ENCODE measurements at regions not wholly inside any gene's neighbourhood (a gene's known extent, or its start where the extent isn't known, plus 50 kb on each side); places are given as distances from the start of the nearest gene placed in this dataset.
"Not testable (repeated sequence)": the region's sequence is repeated elsewhere in the genome, so short reads cannot be mapped to it uniquely, and the experiment has no call there.

DNA sequence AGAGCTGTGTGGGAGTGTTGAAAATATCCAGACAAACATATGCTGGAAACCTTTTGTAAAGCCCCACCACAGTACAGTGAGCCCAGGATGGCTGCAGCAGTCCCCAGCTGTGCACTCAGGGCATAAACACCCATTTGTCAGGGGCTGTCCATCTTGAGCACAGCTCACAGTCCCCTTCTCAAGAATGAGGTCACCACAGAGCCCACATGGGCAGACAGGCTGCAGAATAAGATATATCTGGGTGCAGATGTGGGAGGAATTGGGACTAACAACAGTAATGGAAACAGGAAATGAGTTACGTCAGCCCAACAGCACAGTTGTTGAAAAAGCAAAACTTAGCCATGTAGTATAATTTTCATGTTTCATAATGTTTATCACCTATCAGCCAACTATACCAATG lies 219.6 kb downstream of the ETAA1 start:
- Histone ChIP-seq H3K27ac (no peak overlapping the region), H3K9me3 (no peaks in the 10 kb centered on the region), H3K36me3 (no peaks in the 10 kb centered on the region), H3K4me1 (peaks cover 0 to 6% (median 0%) of the 10 kb centered on the region in 4 donors), H3K4me3 (no peak overlapping the region), H3K27me3 (no peaks in the 10 kb centered on the region)
- 32 to 50% methylated on average over 1 of the region's 1 CpG for WGBS, 2 donors (ENCODE audit: low coverage in 1 of 2)
- TF ChIP-seq POLR2A (IDR thresholded peaks at IDR 0.05) (no peak), EP300 (IDR thresholded peaks at IDR 0.05; ENCODE audit: low read depth) (no peak)
- in situ Hi-C loops (cut with MboI; ENCODE audit: low pct_ligation_motif_present in 1 of 4, low pct_unique_long_range_greater_than_20kb in 1 of 4, low sequenced_read_pairs in 3 of 4) (no loop called here), intact Hi-C loops (cut with DNase I; ENCODE audit: low total_unique reads) (no loop called here)
- no peak for DNase-seq

DNA sequence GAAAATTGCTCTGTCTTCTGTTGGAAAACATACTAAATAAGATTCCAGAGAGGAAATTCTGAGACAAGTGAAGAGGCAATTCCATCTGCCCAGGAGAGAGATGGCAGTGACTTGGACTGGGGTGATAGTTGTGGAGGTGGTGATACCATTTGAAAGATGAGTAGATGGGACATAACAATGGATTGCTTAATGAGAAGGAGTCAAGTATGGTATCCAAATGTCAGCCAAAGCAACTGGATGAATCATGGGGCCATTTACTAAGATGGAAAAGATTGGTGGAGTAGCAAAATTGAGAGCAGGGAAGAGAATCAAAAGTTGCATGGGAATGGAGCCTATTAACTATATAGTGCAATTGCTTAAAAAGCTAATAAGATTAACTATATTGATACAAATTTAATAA lies 222.1 kb downstream of the ETAA1 start:
- Histone ChIP-seq H3K27ac (no peak overlapping the region), H3K9me3 (no peaks in the 10 kb centered on the region), H3K36me3 (no peaks in the 10 kb centered on the region), H3K4me1 (peaks cover 0 to 6% (median 0%) of the 10 kb centered on the region in 4 donors), H3K27me3 (no peaks in the 10 kb centered on the region), H3K4me3 (no peak overlapping the region)
- no peak for TF ChIP-seq EP300 (IDR thresholded peaks at IDR 0.05; ENCODE audit: low read depth)
- no peak for DNase-seq
- in situ Hi-C loops (cut with MboI; ENCODE audit: low pct_ligation_motif_present in 1 of 4, low pct_unique_long_range_greater_than_20kb in 1 of 4, low sequenced_read_pairs in 3 of 4) = no loop called here
- intact Hi-C loops (cut with DNase I; ENCODE audit: low total_unique reads) = no loop called here

DNA sequence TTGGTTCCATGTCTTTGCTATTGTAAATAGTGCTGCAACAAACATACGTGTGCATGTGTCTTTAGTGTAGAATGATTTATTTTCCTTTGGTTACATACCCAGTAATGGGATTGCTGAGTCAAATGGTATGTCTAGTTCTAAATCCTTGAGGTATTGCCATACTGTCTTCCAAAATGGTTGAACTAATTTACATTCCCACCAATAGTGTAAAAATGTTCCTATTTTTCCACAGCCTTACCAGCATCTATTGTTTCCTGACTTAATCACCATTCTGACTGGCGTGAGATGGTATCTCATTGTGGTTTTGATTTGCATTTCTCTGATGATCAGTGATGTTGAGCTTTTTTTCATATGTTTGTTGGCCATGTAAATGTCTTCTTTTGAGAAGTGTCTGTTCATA lies 226.6 kb downstream of the ETAA1 start:
- H3K4me3 ChIP-seq; H3K27me3 ChIP-seq; H3K9me3 ChIP-seq; H3K36me3 ChIP-seq; intact Hi-C loops (cut with DNase I; ENCODE audit: low total_unique reads); in situ Hi-C loops (cut with MboI; ENCODE audit: low pct_ligation_motif_present in 1 of 4, low pct_unique_long_range_greater_than_20kb in 1 of 4, low sequenced_read_pairs in 3 of 4); H3K4me1 ChIP-seq; H3K27ac ChIP-seq; DNase-seq: not testable (repeated sequence)
- WGBS, 2 donors (ENCODE audit: low coverage in 1 of 2) = 77 to 100% methylated on average over 1 to 2 of the region's 2 CpGs

DNA sequence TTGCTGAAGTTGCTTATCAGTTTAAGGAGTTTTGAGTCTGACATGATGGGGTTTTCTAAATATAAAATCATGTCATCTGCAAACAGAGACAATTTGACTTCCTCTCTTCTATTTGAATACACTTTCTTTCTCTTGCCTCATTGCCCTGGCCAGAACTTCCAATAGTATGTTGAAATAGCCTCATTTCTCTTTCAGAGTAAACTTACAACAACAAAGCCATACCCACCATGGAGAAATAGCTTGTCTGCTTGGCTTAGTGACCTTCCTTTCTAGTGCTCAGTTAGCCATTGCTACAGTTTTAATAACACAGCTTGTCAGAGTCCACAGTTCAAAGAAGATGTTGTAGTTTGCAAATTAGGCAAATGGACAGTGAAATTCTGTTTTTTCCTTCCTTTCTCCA lies 228.0 kb downstream of the ETAA1 start:
- Histone ChIP-seq H3K36me3 (no peaks in the 10 kb centered on the region), H3K4me3 (no peak overlapping the region), H3K27ac (no peak overlapping the region), H3K4me1 (no peaks in the 10 kb centered on the region), H3K27me3 (no peaks in the 10 kb centered on the region), H3K9me3 (no peaks in the 10 kb centered on the region)
- DNase-seq = no peak
- in situ Hi-C loops (cut with MboI; ENCODE audit: low pct_ligation_motif_present in 1 of 4, low pct_unique_long_range_greater_than_20kb in 1 of 4, low sequenced_read_pairs in 3 of 4) (no loop called here), intact Hi-C loops (cut with DNase I; ENCODE audit: low total_unique reads) (no loop called here)
- no peak for TF ChIP-seq POLR2AphosphoS5 (IDR thresholded peaks at IDR 0.05)
- TF ChIP-seq POLR2A (IDR thresholded peaks at IDR 0.05) = no peak
- TF ChIP-seq EP300 (IDR thresholded peaks at IDR 0.05; ENCODE audit: low read depth) = no peak
- TF ChIP-seq, protein P1, sequence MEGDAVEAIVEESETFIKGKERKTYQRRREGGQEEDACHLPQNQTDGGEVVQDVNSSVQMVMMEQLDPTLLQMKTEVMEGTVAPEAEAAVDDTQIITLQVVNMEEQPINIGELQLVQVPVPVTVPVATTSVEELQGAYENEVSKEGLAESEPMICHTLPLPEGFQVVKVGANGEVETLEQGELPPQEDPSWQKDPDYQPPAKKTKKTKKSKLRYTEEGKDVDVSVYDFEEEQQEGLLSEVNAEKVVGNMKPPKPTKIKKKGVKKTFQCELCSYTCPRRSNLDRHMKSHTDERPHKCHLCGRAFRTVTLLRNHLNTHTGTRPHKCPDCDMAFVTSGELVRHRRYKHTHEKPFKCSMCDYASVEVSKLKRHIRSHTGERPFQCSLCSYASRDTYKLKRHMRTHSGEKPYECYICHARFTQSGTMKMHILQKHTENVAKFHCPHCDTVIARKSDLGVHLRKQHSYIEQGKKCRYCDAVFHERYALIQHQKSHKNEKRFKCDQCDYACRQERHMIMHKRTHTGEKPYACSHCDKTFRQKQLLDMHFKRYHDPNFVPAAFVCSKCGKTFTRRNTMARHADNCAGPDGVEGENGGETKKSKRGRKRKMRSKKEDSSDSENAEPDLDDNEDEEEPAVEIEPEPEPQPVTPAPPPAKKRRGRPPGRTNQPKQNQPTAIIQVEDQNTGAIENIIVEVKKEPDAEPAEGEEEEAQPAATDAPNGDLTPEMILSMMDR (IDR thresholded peaks at IDR 0.05) = no peak

DNA sequence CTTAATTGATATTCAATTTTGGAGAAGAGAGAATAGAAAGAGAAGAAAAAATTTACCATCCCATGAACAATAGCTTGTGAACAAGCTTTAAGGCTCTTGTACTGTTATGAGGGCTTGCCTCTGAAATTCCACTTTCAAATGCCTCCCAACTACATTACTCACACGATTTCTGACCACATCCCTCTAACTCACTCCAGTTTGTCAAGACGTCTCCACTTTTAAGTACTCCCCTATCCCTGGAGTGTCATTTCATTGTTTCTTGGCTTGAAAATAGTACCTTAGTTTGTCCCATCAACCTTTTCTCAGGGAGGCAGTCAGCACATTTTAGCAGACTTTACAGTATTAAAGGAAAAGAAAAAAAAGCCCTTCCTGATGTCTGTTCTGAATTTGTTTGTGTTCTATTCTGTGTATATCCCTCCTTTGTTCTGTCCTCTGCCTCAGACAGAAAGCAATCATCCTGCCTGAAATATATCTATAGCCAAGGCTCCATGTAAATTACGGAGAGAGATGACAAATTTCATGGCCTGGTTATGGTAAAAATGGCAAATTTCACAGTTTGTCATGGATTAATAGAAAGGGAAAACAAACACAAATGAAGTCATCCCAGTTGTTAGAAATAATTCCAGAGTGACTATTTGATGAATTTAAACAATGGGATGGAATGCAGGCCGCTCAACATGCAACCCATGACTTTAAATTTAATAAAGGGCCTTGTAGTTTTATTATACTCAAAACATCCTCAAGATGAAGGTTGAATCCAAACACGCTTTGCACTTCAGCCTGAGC lies 228.8 kb downstream of the ETAA1 start:
- H3K4me3 ChIP-seq = no peak overlapping the region
- no peak overlapping the region for H3K27ac ChIP-seq
- no peaks in the 10 kb centered on the region for H3K27me3 ChIP-seq
- 62 to 68% methylated on average over 5 of the region's 5 CpGs for WGBS, 2 donors (ENCODE audit: low coverage in 1 of 2)
- H3K4me1 ChIP-seq = no peaks in the 10 kb centered on the region
- in situ Hi-C loops (cut with MboI; ENCODE audit: low pct_ligation_motif_present in 1 of 4, low pct_unique_long_range_greater_than_20kb in 1 of 4, low sequenced_read_pairs in 3 of 4) = no loop called here
- DNase-seq = no peak
- intact Hi-C loops (cut with DNase I; ENCODE audit: low total_unique reads) = no loop called here
- TF ChIP-seq EP300 (IDR thresholded peaks at IDR 0.05; ENCODE audit: low read depth) (no peak), POLR2A (IDR thresholded peaks at IDR 0.05) (no peak)
- TF ChIP-seq, protein P1 (IDR thresholded peaks at IDR 0.05) = no peak
- H3K36me3 ChIP-seq = no peaks in the 10 kb centered on the region
- no peaks in the 10 kb centered on the region for H3K9me3 ChIP-seq

DNA sequence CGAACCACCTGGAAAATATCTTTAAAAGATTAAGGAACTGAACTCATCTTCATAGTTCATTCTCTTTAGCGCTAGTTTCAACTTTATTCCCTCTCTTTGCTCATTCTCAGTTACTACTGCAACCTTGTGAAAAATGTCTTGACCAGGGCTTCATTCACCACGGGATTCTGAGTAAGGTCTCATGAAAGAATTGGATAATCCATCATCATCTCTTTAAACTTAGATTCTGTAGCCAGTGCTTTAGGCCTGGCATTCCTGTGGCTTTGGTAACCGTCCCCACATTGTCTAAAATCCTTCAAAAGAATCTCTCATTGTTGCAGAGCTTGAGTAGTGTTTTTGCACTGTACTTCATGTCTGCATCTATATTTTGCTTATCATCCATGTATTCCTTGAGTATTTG lies 229.5 kb downstream of the ETAA1 start:
- DNase-seq = no peak
- intact Hi-C loops (cut with DNase I; ENCODE audit: low total_unique reads) = no loop called here
- H3K27ac ChIP-seq = no peak overlapping the region
- no peaks in the 10 kb centered on the region for H3K9me3 ChIP-seq
- no peaks in the 10 kb centered on the region for H3K36me3 ChIP-seq
- no peaks in the 10 kb centered on the region for H3K4me1 ChIP-seq
- no peak overlapping the region for H3K4me3 ChIP-seq
- no peak for TF ChIP-seq POLR2A (IDR thresholded peaks at IDR 0.05)
- TF ChIP-seq, protein P1 (IDR thresholded peaks at IDR 0.05) = no peak
- no peak for TF ChIP-seq EP300 (IDR thresholded peaks at IDR 0.05; ENCODE audit: low read depth)
- no peak for TF ChIP-seq POLR2AphosphoS5 (IDR thresholded peaks at IDR 0.05)
- H3K27me3 ChIP-seq = no peaks in the 10 kb centered on the region
- 60 to 70% methylated on average over 3 to 4 of the region's 4 CpGs for WGBS, 2 donors (ENCODE audit: low coverage in 1 of 2)
- in situ Hi-C loops (cut with MboI; ENCODE audit: low pct_ligation_motif_present in 1 of 4, low pct_unique_long_range_greater_than_20kb in 1 of 4, low sequenced_read_pairs in 3 of 4) = no loop called here

All from transverse colon (tissue), 4 donors.